ENCODE measurements at regions not wholly inside any gene's neighbourhood (a gene's known extent, or its start where the extent isn't known, plus 50 kb on each side); places are given as distances from the start of the nearest gene placed in this dataset.

DNA sequence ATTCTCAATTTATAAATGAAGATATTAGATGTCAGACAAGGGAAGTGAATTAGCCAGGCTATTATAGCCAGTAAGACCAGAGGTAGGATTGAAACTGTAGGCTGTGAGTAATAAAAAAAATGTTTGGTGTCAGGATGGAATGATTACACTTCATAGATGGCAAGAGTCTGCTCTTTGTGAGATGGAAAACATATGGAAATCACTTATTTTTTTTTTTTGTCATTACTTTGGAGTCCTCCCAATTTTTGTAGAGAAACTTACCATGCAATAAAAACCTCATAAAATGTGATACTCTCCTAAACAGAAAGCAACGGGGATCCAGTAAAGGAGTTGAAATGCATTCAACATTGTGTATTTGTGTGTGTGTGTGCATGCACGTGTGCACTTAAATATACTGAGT lies 532.7 kb upstream of the CDH8 start:
- no peak for DNase-seq (ENCODE audit: low read depth)

- DNase-seq (ENCODE audit: low read depth) = no peak
Observed at GRCh38 chr16:62565706-62566105, 529.5 kb upstream of the CDH8 start.

DNA sequence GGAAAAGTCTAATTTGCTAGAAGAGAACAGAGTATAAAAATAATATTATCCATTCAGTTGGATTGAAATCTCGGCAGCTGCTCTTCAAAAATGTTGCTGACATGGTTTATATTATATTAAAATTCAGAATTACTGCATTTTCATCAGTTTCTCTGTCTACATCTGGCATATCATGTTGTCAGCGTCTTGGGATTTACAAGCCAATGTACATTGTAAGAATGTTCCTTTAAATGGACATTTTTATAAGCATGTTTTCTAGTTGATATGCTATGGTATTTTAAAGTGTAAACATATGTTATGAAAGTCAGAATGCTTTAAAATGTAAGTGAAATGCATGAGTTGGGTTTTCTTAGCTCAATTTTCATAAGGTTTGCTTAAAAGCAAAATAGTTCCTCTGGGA lies 528.1 kb upstream of the CDH8 start:
- no peak for DNase-seq (ENCODE audit: low read depth)

DNA sequence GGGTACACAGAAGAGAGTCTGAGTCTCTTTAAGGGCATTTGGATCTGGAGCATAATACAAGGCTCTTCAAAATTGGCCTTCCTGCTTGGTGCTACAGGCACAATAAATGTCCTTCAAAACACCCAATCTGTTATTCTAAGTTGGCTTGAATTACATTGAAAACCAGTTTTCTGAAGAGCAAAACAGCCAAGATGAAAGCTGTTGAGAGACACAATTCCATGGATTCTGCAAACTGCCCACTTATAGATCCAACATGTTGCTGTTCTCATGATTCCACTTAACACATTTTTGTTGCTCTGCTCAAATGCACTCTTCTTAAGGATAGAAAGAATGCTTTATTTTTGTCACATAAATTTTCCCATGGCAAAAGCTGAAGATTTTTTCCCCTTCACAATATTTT lies 525.9 kb upstream of the CDH8 start:
- DNase-seq (ENCODE audit: low read depth) = no peak

DNA sequence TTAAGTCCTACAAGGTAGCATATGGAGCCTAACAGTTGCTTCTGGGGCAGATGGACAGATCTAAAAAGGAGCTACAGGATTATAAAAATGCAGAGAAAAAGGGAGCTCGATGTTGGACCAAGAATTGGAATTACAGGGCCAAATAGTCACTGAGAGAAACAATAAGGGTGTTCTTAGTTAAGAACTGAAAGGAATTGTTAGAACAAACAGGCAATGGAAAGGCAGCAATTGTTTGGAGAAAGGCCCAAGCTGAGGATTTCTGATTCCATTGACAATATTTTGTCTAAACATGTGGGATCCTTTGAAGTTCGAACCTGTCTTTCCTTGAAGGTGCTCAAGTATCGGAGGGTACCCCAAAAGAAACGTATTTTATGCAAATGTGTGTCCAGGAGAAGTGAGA lies 513.6 kb upstream of the CDH8 start:
- no peak for DNase-seq (ENCODE audit: low read depth)

GRCh38 chr16:62548095-62548494 lies 511.9 kb upstream of the CDH8 start:
- no peak for DNase-seq (ENCODE audit: low read depth)

DNA sequence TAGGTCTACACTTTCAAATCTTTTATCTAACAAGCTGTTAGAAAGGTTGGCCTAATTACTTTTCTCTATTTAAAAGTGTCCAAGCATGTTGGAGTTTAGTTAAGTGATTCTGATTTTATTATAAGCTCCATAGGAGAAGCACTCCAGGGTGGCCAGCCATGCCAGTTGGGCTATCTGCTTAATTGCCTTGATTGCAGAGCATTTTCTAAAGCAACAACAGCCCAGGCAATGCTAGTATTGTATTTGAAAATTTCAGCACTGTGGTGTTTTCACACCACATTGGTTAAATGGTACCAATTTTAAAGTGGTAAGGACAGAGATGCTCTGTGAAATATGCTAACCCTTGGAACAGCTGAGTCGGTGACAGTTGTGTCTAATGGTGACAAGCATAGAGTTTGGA lies 510.5 kb upstream of the CDH8 start:
- DNase-seq (ENCODE audit: low read depth) = no peak

- no peak for DNase-seq (ENCODE audit: low read depth)
Observed at GRCh38 chr16:62545039-62545438, 508.8 kb upstream of the CDH8 start.

DNA sequence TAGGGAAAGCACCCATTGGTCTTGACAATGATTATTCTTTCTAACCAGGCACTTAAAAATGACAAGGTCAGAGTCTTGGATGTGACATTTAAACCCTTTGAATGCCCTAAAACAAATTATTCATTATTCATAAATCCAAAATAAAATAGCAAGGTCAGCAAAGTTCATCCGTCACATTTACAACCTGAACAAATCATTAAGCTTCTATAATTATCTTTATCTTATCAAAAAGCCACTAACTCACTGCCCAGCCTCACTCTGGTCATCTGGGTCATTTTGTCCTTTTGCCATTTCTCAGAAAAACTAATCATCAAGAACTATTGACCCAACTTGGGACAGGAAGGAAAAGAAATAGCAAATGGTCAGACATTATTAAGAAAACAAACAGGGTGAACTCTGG lies 507.3 kb upstream of the CDH8 start:
- DNase-seq (ENCODE audit: low read depth) = no peak

GRCh38 chr16:62539657-62540056 lies 503.4 kb upstream of the CDH8 start:
- no peak for DNase-seq (ENCODE audit: low read depth)

DNA sequence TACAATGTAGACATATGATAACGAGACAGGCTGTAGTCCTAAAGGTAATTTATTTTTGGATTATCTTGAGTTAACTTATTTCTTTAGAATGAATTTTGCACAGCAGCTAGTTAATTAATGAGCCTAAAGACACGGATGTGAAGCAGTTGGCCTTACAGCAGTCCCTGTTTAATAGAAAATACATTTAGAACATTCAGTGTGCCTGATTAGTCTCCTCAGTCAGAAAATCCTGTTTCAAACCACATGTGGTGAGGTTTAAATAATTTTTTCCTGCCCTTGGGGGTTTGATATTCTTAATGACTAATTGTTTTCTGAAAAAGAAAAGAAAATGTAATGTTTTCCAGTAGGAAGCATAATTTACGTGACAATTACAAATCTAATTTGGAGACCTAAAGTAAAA lies 494.2 kb upstream of the CDH8 start:
- DNase-seq (ENCODE audit: low read depth) = no peak

GRCh38 chr16:62516001-62516400 lies 479.8 kb upstream of the CDH8 start:
- DNase-seq (ENCODE audit: low read depth) = no peak

GRCh38 chr16:62503073-62503472 lies 466.8 kb upstream of the CDH8 start:
- no peak for DNase-seq (ENCODE audit: low read depth)

DNA sequence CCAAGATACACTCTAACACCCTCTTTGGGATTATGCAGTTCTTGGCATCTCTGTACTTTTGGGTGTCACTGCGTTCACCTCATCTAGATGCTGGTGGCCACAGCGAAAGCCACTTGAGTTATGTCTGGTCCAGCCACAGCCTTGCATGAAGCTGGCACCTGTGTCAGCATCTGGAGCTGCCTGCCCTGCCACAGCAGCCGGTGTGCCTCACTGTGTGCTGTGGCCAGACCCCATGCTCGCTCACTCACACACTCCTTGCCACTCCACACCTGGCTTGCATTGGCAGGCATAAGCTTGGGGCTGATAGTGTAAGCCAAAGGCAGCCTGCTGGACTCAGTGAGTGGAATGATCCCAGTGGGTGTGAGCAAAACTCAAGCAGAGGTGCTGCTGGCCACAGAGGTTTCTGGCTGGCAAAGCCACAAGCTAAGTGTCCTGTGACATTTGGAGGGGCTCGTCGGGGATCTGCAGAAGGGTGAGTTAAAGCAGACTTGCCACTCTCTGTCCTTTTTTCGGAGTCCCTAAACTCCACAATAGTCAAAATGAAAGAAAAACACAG lies 442.7 kb upstream of the CDH8 start:
- no peak for DNase-seq (ENCODE audit: low read depth)

DNA sequence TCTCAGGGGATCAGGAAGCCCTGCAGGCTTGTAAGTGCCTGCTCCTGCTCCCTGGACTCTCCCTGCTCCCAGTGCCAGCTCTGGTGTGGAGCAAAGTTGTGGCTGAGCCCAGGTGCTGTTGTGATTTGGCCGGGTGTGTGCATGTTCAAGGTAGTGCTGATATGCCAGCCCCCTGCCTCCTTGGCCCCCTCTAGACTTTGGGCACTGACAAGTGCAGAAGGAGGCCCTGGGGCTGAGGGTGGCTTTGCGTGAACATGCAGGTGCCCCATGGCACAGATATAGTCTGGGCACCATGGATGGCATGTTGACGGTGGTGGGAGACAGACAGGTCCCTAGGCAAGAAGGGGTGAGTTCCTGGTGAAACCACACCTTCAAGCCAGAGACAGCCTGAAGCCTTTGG lies 441.6 kb upstream of the CDH8 start:
- DNase-seq (ENCODE audit: low read depth) = no peak

DNA sequence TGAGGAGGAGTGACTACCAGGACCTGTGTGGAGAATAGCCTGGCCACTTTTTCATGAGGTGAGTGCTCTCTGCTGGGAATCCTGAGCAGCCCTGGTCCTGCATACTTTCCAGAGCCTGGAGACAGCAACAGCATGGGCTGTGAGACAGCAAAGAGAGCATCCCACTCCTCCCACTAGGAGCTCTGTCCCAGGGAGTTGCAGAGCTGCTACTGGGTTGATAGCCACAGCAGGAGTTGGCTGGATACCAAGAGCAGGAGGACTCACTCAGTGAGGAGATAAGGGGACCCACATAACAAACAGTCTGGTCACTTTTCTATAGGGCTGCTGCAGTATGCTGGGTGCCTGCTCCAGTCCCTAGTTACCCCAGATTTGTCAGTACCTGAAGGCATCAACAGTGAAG lies 439.3 kb upstream of the CDH8 start:
- DNase-seq (ENCODE audit: low read depth) = no peak

DNA sequence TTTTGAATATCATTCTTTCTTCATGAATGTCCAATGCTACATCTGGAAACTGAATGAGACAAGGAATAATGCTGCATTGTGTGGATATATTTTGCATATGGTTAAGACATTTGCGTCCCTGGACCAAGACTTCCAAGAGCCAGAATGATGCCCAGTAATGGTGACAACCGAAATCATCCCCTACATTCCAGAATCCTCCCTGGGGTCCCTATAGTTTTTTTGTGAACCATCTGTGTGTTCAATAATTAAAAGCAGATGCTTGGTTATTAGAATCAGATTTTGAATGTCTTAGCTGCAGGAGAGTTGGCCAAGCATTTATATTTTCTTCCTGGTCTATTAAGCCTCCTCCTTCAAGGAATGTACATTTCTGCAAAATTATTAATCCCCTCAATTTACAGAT lies 426.7 kb upstream of the CDH8 start:
- no peak for DNase-seq (ENCODE audit: low read depth)

GRCh38 chr16:62450291-62450690 lies 414.1 kb upstream of the CDH8 start:
- DNase-seq (ENCODE audit: low read depth) = no peak

- DNase-seq (ENCODE audit: low read depth) = no peak
Observed at GRCh38 chr16:62445909-62446308, 409.7 kb upstream of the CDH8 start.

- DNase-seq (ENCODE audit: low read depth) = no peak
Observed at GRCh38 chr16:62424206-62424605, 388.0 kb upstream of the CDH8 start.

GRCh38 chr16:62408760-62409159 lies 372.5 kb upstream of the CDH8 start:
- no peak for DNase-seq (ENCODE audit: low read depth)

GRCh38 chr16:62406387-62406786 lies 370.1 kb upstream of the CDH8 start:
- no peak for DNase-seq (ENCODE audit: low read depth)

DNA sequence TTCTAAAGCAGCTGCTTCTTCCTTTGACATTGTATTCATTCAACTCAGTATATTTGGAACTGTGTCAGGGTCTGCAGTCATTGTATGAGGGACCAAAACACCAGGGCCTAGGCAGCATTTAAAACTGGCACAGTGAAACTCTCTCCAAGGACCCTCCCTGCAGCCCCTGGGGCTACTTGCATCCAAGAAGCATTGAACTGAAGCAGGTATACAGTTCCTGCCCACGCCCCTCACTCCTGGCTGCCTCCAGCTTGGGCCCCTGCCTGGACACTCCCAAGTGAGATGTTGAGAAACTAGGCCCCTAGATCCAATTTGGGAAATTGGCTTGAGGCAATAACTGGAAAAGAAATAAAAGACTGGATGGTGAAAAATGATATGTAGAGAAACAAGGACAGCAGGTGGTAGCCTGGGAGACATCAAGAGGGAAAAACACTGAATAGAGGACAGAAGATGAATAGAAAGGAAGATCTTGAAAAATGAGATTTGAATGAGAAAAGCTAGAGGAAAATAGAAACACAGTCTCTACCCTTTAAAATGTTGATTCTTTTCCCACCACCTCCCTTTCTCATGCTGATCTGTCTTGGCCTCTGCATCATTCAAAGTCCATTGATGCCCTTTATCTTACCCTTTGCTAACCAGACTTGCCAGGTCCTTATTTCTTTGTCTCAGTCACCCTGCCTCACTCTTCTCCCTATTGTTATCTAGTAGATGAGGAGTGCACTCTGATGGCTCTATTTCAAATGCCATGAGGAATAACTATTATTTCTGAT lies 368.8 kb upstream of the CDH8 start:
- no peak for DNase-seq (ENCODE audit: low read depth)

- no peak for DNase-seq (ENCODE audit: low read depth)
Observed at GRCh38 chr16:62392698-62393097, 356.5 kb upstream of the CDH8 start.
